NCI-H2196 treated with DMSO at 0.1 percent for 48 hours (cell line): ENCODE measurements at regions not wholly inside any gene's neighbourhood (a gene's known extent, or its start where the extent isn't known, plus 50 kb on each side); places are given as distances from the start of the nearest gene placed in this dataset.

ENCODE experiments used
- DNase-seq: peaks from one replicate; lab custom pipeline; 2025; ENCODE audit not compliant: unreplicated experiment; lab: John Stamatoyannopoulos, UW

DNA sequence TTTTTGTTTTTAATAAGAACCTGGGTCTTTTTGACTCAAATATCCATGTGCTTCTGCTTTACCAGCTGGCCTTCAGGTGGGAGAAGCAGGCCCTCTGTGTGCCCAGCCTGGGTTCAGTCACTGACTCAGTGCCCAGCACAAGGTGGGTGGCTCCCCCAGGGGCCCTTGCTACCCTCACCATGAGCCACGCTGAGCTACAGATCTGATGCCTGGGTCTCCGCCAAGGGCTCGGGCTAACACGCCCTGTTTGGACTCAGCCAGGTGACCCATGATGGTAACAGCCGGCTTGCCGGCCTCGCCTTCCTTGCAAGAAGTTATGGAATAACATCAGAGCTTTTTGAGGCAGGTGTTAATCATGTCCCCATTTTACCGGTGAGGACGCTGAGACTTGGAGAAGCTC is 109.5 kb upstream of the NLRP1 start:
- no peak for DNase-seq

DNA sequence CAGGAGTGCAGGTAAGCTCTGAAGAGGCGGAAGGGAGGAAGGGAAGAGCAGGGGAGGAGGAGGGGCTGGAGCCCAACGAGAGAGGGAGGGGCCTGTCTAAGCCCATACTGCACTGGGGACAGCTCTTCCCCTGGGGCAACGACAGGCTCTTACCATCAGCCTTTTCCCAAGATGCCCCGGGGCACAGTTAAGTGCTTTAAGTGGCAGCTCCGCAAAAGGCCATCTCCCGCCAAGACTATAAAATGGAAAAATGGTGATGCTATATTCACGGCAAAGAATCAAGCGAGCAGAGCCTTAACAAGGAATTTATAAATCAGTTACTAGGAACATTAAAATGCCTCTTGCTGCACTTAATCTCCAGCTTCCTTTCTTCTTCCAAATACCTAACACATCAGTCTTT is 110.2 kb upstream of the NLRP1 start:
- DNase-seq, result no peak

DNA sequence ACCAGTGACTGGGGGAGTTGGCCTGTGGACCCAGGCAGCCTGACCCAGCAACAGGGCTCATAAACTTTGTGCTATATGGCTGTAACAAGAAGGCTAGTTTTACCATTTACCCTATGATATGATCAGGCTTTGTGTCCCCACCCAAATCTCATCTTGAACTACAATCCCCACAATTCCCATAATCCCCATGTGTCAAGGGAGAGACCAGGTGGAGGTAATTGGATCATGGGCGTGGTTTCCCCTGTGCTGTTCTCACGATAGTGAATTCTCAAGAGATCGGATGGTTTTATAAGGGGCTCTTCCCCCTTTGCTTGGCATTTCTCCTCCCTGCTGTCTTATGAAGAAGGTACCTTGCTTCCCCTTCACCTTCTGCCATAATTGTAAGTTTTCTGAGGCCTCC is 111.2 kb upstream of the NLRP1 start:
- no peak for DNase-seq

DNA sequence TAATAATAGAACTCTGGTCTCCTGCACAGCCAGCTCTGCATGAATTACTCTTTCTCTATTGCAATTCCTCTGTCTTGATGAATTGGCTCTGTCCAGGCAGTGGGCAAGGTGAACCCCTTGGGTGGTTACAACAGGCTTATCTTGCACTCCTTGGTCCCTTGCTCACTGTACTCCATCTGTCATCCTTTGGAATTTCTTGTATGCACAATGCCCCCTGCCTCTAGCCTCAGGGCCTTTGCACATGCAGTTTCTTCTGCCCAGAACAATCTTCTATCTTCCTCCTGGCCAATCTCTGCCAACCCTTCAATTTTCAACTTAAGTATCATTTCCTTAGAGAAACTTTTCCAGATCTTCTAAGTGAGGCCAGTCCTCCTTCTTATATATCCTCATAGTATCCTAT is 114.7 kb upstream of the NLRP1 start:
- no peak for DNase-seq

DNA sequence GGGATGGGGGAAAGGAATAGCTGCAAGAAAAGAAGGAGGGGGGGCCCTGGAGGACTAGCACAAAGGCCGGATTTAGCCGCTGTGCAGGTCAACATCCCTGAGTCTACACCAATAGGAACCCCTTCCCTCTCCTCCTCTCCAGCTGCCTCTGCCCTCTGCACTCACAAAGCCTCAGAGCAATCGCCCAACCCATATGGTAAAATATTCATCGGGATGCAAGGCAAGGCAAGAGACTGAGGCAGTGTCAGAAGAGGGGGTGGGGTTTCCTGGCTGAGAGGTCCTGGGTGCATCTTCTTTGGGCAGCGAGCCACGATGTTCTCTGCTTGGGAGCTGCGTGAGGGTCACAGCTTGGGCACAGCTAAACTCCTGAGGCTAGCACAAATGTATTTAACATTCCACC is 115.5 kb upstream of the NLRP1 start:
- DNase-seq, result no peak

DNA sequence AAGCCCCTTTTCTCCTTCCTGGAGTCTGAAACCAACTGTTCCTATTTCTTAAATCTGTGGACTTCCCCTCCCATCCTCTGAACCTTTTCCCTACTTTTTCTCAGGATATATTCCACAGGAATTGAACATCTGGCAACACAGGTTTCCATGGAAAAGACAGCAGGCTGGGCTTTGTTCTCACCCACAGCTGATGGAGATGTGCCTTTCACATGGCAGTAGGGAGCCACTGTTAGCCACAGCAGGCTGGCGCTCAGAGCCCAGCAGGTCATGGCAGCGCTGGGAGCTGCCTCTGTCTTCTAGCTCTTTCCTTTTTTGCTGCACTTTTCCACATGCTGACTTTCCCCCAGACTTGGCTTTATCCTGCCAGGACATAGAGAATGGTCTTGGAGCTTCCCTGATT is 116.4 kb upstream of the NLRP1 start:
- DNase-seq, result no peak

DNA sequence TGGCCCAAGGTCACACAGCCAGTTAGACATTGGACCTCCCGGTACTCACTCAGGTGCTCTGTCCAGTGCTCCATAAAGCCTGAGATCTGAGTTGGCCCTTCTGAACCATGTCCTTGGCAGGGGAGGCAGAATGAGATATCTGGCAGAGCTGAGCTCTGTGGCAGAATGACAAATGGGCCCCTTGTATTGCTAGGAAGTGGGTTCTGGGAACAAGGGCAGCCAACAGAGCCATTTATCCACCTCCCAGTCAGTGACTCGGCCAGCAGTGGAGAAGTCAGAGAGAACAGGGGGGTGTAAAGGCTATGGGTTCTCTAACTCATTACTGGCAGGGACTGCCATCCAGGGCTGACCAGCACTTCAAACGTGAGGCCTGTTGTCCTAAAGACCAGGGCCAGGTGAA is 117.1 kb upstream of the NLRP1 start:
- no peak for DNase-seq

DNA sequence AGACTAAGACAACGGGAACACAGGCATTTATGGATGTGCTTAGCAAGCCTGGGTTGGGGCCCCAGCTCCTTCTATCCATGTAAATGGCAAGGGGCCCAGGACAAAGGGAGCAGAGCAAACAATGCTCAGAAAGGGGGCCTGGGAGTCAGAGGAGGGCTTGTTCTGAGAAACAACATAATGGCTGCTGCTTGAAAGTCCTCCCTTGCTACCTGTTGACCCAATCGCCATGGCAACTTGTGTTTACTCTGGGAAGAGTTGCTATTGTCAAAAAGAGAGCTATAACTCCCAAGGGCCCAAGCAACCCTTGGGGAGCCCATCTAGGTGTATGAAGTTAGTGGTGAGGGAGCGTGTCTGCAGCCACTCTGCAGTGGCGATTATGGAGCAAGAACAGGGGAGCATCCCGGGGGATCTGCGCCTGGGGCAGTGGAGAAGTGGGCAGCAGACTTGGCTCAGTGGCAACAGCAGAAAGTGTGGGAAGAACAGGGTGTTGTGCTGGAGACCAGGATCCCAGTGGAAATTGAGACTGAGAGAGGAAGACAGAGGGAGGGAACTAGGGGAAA is 118.7 kb upstream of the NLRP1 start:
- DNase-seq, result no peak

DNA sequence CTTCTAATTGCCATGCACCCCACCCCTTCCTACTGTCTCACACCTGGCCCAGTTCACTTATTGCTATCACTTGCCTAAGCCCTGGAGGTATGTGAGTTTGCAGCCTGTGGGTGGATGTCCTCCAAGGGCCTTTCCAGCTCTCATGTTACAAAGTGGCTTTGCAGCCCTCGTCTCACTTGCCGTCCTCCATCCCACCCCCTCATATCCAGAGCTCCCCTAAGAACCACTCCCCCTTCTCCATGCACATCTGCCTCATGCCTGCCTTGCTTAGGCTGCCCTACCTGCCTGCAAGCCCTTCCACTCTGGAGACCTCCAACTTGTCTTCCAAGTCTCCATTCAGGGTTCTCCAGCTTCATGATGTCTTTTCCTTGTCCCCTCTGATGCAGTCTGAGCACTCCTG is 119.4 kb upstream of the NLRP1 start:
- no peak for DNase-seq

DNA sequence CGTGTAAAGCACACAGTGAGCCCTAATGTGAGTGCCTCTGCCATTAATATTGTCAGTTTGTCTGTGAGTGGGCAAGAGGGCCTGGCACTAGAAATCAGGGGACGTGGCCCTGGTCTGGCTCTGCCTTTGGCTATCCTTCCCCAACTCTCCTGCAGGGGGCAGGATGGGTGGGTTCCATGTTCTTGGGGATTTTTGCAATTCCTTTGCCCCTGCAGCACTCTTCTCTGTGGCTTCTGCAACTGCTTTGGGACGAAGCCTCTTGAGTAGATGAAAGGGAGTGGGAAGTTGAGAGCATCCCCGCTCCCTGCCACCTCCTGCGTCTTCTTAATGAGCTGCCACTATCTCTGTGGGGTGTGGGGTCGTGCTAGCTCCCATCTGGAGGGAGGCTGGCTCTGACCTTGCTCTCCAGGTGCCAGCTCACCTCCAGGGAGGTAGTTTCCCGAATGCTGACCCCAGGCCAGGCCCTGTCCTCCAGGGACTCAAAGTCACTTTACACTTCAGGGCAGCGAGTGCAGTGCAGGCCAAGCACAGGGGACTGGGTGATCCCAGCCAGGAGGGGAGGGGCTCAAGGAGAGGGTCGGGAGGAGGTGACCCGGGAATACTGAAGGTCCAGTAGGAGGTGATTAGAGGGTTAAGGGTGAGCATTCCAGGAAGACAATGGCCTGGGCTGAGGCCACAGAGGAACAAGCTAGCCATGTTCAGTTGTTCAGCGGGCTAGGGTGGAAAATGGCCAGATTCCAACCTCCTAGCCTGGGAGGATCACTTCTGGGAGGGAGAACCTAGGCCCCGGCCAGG is 121.0 kb upstream of the NLRP1 start:
- no peak for DNase-seq

DNA sequence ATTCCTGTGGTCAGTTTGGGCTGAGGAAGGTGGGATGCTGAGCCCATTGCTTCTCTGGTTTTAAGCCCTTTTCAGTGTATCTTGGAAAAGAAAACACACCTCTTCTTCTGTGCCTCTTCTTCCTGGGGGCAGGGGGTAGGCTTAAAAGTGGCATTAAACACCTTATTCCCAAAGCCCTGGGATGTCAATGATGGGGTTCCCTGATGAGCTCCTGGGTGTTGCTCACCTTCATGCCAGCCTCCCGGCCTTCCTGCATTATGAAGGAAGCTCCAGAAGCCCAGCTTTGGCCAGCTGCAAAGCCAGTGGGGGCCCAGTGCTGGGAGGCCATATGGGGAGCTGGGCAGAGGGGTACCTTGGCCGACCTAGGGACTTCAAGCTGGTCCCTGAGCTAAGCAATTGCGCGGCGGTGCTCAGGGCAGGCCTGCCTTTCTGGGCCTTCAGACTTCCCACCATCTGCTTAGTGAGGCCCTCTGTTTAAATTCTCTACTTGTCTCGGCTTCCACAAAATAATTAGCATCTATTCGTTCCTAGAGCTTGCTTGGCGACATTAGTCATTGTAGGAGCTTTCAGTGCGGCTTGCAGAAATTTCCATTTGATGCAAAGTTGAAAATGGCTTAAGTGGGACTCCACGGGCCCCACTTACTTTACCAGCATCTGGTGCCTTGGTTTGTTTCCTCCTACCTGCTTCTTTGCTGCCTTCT is 121.7 kb upstream of the NLRP1 start:
- no peak for DNase-seq

DNA sequence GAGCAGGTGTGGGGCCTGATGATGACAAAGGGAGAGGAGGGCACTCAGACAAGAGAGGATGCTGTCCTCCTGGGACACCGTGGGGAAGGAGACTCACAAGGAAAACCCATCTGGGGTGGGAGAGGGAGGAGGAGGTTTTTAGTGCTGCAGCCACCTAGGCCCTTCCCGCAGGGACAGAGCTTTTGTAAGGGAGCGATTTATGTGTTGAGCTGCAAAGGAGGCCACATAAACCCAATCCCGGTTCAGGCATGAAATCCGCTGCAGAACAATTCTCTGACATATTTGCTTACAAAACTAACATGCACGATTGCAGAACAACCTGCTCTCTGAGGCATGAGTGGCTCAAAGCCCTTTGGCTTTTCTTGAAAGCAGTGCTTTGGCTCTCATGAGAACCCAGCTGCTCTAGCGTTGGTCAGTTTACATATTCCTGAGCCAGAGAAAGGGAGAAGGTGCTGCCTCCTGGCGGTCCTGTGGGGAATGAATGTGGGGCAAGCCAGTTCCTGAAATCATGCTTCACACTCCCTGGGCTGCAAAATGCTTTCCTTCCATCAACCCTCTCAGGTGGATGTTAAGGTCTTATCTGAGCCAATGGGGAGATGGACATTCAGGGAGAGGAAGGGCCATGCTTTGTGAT is 122.4 kb upstream of the NLRP1 start:
- DNase-seq, result peak; percentile 12

DNA sequence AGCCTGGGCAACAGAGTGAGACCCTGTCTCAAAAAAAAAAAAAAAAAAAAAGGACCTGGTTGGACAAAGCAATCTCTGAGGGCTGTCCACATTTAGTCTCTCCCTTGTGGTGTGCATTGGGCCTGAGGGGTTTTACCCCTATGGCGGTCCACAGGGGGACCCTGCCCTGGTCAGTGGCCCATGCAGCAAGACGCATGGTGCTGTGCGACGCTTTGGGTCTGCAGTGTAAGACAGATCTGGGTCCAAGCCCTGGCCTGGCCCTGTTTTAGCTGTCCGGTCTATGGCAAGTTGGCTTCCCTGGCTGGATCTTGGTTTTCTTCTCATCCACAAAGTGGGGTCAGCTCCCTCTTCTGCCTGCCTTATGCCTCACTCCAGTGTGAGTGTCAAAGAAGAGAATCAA is 123.2 kb upstream of the NLRP1 start:
- no peak for DNase-seq

DNA sequence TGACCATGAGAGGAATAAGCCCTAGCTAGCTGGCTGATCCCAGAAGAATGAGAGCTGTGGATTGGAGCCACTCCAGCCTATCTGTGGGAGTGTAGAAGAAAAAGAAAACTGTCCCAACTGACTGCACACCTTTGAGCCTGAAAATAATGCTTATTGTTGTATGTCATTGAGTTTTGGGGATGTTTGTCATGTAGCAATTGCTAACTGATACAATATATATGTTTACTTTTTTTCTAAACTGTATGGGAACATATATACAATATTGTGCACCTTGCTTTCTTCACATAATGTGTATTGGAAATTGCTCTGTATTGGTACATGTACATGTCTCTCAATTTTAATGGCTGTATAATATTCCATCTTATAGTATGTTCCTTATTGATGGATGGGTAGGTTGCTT is 124.0 kb upstream of the NLRP1 start:
- no peak for DNase-seq

DNA sequence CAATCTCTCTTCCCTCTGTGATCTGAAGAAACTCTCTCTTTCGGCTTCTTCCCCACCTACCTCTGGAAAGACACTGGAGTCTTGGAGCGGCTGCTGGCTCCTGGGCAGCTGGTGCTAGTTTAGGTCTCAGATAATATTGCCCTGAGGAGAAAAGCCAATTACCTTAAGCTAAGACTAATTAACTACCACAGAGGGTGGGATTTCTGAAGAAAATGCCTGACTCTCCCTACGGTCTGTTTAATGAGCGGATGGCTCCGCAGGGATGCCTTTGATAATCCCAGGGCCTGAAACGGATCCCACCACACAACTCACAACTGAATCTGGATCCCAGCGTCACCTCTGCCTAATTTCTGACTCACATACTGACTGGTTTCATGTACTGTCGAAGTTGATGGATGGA is 127.0 kb upstream of the NLRP1 start:
- no peak for DNase-seq

DNA sequence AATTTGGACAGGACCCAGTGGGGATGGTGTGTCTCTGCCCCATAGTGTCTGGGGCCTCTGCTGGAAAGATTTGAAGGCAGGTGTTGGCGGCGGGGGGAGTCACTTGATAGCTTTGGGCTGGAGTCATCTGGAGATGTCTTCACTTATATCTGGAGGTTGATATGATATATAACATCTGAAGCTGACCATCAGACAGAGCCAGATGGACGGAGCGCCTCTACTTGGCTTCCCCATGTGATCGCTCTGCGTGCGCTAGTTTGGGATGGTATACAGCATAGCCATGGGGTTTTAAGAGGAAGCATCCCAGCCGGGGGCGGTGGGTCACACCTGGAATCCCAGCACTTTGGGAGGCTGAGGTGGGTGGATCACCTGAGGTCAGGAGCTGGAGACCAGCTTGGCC is 130.7 kb upstream of the NLRP1 start:
- DNase-seq, result no peak

DNA sequence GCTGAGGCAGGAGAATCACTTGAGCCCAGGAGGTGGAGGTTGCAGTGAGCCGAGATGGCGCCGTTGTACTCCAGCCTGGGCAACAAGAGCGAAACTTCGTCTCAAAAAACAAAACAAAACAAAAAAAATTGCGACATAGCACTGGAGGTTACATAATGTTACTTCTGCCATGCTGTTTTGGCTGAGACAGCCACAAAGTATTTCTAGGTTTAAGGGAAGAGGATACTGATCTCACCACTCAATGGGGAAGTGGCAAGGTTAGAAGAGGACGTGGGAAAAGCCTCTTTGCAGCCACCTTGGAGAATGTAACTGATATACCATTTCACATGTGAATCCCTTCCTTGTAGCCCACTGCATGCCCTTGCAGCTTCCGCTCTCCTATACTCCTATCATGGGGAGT is 131.2 kb upstream of the NLRP1 start:
- no peak for DNase-seq

DNA sequence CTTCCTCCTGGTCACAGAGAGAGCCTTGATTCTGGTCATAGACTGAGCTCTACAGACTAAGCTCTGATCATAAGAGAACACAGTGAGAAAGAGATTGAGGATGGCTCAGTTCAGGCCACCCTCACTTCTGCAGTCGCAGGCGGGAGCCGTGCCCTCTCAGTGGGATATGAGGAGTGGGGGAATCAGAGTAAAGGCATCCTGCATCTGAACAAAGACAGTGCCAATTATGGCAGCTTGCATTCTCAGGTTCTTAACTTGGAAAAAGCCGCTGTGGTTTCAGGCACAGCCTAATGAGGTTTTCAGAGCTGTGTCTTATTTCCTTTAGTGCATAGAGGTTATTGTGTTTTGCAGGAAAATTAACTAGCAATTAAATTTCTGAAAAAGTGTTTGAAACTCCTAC is 134.4 kb upstream of the NLRP1 start:
- no peak for DNase-seq

DNA sequence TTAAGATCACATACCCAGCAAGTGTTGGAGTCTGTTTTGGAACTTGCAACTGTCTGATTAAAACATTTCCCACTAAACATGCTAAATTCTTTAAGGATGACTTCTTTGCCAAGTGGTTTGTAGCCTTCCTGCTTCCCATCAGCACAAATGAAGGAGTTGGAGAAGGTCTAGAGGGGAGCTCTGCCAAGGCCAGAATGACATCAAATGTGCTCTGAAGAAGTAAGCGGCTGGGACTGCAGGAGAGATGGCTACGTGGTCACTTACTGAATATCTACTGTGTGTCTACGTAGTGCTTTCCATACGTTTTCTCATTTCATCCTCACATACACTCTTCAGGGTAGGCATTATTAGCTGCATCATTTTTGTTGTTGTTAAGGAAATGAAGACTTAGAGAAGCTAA is 135.7 kb upstream of the NLRP1 start:
- DNase-seq, result no peak

DNA sequence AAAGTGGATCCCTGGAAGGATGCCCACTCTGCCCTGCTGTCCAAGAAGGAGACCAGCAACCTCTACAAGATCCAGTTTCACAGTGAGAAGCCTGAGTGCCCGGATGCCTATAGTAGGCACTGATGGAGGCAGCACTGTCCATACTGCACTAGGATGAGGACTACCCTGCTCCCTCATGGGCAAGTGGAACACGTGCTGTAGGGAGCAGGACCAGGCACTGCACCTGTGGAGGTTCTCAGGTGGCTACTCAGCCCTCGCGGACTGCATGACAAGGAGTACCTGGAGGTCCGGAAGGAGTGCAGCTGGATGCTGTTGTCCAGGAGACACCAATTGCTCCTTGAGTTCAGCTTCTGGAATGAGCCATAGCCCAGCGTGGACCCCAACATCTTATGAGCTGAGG is 146.1 kb upstream of the NLRP1 start:
- no peak for DNase-seq

DNA sequence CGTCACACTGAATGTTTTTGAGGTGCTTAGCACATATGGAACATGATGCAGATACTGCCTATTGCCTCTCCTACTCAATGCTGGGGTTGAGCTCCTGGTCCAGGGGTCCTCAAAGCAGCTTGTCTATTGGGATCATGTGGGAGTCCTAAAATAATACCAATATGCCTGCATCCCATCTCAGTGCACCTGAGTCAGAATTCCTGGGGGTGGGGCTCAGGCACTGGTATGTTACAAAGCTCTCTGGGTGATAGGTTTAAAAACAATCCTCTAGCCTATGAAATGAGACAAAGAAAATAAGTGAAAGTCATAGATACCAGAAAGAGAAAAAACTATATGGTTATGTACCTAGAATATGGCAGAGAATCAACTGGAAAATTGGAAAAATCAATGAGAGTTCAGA is 156.6 kb upstream of the NLRP1 start:
- DNase-seq, result no peak

DNA sequence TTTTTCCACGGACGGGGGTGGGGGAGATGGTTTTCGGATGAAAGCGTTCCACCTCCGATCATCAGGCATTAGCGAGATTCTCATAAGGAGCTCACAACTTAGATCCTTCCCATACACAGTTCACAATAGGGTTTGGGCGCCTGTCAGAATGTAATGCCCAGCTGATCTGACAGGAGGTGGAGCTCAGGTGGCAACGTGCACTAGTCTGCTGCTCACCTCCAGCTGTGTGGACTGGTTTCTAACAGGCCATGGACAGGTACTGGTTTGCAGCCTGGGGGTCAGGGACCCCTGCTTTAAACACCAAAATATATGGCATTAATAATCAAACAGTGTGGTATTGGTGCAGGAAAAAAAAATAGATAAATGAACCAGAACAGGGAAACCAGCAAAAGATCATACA is 157.5 kb upstream of the NLRP1 start:
- no peak for DNase-seq
